Tibial artery (tissue), 4 donors: ENCODE measurements at regions not wholly inside any gene's neighbourhood (a gene's known extent, or its start where the extent isn't known, plus 50 kb on each side); places are given as distances from the start of the nearest gene placed in this dataset.

Experiments used
- DNase-seq, 2 donors: peaks; one replicate each; pipeline ENCODE4 v3.0.0-alpha.2; 2019
- H3K27ac ChIP-seq, 2 donors: fragments of 200-600 bp; sonication (generic) in 1 of 2; 1 replicate in 1 of 2; 2 replicates in 1 of 2; pipeline ENCODE4 v1.5.1; 2018 to 2019; ENCODE audit warnings: mild to moderate bottlenecking in 1 of 2
- H3K27me3 ChIP-seq, 2 donors: fragments of 200-600 bp; sonication (generic) in 1 of 2; one replicate each; pipeline versions ENCODE4 v1.5.1 to v1.6.0; 2016 to 2019
- H3K36me3 ChIP-seq, 3 donors: fragments of 200-600 bp; sonication (generic) in 2 of 3; one replicate each; pipeline ENCODE4 v1.5.1; 2016 to 2019; ENCODE audit warnings: mild to moderate bottlenecking in 2 of 3
- H3K4me1 ChIP-seq, 4 donors: fragments of 200-600 bp; sonication (generic) in 2 of 4; 1 replicate in 3 of 4; 2 replicates in 1 of 4; pipeline ENCODE4 v1.5.1; 2016 to 2019
- H3K4me3 ChIP-seq, 2 donors: fragments of 200-600 bp; sonication (generic) in 1 of 2; 1 replicate in 1 of 2; 2 replicates in 1 of 2; pipeline ENCODE4 v1.5.1; 2018 to 2019; ENCODE audit warnings: mild to moderate bottlenecking in 2 of 2
- H3K9me3 ChIP-seq, 3 donors: fragments of 200-600 bp; sonication (generic) in 1 of 3; one replicate each; pipeline ENCODE4 v1.5.1; 2016 to 2019
- CTCF ChIP-seq, 2 experiments: fragments of 200-600 bp in 1 of 2; fragments of 450-650 bp in 1 of 2; IDR thresholded peaks; one replicate each; pipeline ENCODE4 v1.5.1; 2017 to 2019; ENCODE audit warnings: antibody characterized with exemption in 2 of 2, mild to moderate bottlenecking in 1 of 2, moderate library complexity in 1 of 2
- intact Hi-C: fragments of 100-400 bp; cut with DNase I; formaldehyde crosslinking; loops from one replicate; pipeline ENCODE4 v1.15.0; 2023; ENCODE audit warnings: low total_unique reads

DNA sequence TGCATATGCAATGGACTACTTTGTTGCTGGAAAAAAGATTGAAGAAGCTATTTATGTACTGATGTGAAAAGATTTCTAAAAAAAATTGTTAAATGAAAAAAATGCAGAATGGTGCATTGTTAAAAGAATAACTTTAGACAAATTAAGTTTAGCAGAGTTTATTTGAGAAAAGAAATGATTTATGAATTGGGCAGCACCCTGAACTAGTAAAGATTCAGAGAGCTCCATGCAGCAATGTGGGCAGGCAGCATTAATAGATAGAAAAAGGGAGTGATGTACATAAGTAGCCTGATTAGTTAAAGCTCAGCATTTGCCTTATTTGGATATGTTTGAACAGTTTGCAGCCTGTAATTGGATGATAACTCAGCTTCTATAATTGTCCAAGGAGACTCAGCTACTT lies 677.9 kb upstream of the SEMA6A start:
- no peak overlapping the region for H3K27ac ChIP-seq
- H3K27me3 ChIP-seq: no peaks in the 10 kb centered on the region
- H3K4me3 ChIP-seq: no peak overlapping the region
- no peak for TF ChIP-seq CTCF (IDR thresholded peaks at IDR 0.05)
- H3K36me3 ChIP-seq: no peaks in the 10 kb centered on the region
- no peak for DNase-seq
- H3K9me3 ChIP-seq: no peaks in the 10 kb centered on the region
- intact Hi-C loops: no loop called here
- no peaks in the 10 kb centered on the region for H3K4me1 ChIP-seq

- H3K4me1 ChIP-seq: no peaks in the 10 kb centered on the region
- DNase-seq: no peak
- no peak overlapping the region for H3K27ac ChIP-seq
- H3K4me3 ChIP-seq: no peak overlapping the region
- H3K27me3 ChIP-seq: no peaks in the 10 kb centered on the region
- no peaks in the 10 kb centered on the region for H3K36me3 ChIP-seq
- intact Hi-C loops: no loop called here
- no peak for TF ChIP-seq CTCF (IDR thresholded peaks at IDR 0.05)
- no peaks in the 10 kb centered on the region for H3K9me3 ChIP-seq
These were observed 674.6 kb upstream of the SEMA6A start for GRCh38 chr5:117249086-117249815.

- DNase-seq: no peak
- Histone ChIP-seq H3K4me1 (no peaks in the 10 kb centered on the region), H3K36me3 (no peaks in the 10 kb centered on the region), H3K27me3 (no peaks in the 10 kb centered on the region), H3K27ac (no peak overlapping the region), H3K4me3 (no peak overlapping the region), H3K9me3 (peaks cover 0 to 1% (median 0%) of the 10 kb centered on the region in 3 donors)
- intact Hi-C loops: no loop called here
- no peak for TF ChIP-seq CTCF (IDR thresholded peaks at IDR 0.05)
These were observed 671.8 kb upstream of the SEMA6A start for GRCh38 chr5:117246424-117246823.

DNA sequence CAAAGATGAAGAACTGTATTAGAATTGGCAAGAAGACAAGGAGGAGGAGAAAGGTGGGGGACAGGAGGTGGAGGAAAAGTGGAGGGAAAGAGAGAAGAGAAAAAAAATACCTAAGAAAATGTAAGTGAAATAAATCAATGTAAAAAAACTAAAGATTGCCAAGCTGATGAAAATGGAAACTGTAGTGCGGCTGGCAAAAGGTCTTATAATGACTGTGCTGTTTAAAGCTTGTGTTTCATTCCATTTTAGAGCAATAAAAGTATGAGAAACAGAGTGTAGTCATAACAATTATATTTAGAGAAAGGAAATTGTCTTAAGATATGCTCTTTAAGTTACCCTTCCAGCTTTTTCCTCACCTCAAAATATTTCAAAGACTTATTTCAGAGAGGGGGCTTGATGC lies 670.5 kb upstream of the SEMA6A start:
- no peak for TF ChIP-seq CTCF (IDR thresholded peaks at IDR 0.05)
- DNase-seq: no peak
- Histone ChIP-seq H3K27me3 (no peaks in the 10 kb centered on the region), H3K4me1 (no peaks in the 10 kb centered on the region), H3K36me3 (no peaks in the 10 kb centered on the region), H3K9me3 (peaks cover 0 to 6% (median 0%) of the 10 kb centered on the region in 3 donors), H3K4me3 (no peak overlapping the region), H3K27ac (no peak overlapping the region)
- intact Hi-C loops: no loop called here

DNA sequence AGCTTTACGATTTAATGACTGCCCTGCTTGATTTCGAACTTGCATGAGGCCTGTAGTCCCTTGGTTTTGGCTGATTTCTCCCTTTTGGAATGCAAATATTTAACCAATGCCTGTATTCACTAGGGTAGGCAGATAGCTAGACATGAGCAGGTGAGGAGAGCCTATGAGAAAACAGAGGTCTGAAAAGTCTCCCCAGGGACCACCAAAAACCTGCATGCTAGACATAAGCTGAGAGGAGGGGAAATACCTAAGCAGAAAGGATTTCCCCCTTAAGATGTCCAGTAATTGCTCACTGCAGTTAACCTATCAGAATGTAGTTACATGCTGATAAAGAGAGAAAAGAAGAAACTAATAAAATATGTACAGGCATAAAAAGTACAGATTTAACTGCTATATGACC lies 667.4 kb upstream of the SEMA6A start:
- Histone ChIP-seq H3K4me3 (no peak overlapping the region), H3K36me3 (no peaks in the 10 kb centered on the region), H3K27me3 (no peaks in the 10 kb centered on the region), H3K4me1 (no peaks in the 10 kb centered on the region), H3K9me3 (peaks cover 0 to 6% (median 0%) of the 10 kb centered on the region in 3 donors), H3K27ac (no peak overlapping the region)
- TF ChIP-seq CTCF (IDR thresholded peaks at IDR 0.05): no peak
- no peak for DNase-seq
- intact Hi-C loops: no loop called here
